ENCODE measurements at regions not wholly inside any gene's neighbourhood (a gene's known extent, or its start where the extent isn't known, plus 50 kb on each side); places are given as distances from the start of the nearest gene placed in this dataset.

DNA sequence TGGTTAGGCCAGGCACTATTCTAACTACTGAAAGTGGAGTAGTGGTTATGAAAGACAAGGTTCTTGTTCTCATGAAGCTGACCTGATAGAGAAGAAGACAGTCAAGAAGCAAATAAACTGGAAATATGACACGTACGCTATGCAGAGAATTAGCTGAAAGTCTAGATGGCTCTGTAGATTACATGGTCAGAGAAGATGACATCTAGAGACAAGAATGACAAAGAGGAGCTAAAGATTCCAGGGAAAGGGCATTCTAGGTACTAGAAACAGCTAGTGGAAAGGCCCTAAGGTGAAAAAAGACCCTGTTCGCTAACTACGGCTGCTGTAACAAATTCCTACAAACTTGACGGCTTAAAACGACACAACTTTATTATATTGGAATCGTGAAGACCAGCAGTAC, 68.0 kb upstream of the NRIP1 start:
- no peaks in the 10 kb centered on the region for H3K27me3 ChIP-seq (ENCODE audit: control insufficient read depth, insufficient read depth, low read length)
- no peak overlapping the region for H3K27ac ChIP-seq (ENCODE audit: low read length)
- peaks cover 4% of the 10 kb centered on the region for H3K4me1 ChIP-seq (ENCODE audit: control insufficient read depth, insufficient read depth, low read length)
- H3K4me3 ChIP-seq (ENCODE audit: low read length), result no peak overlapping the region
- WGBS (ENCODE audit: insufficient coverage, low lambda C conversion rate), result 97% methylated on average over 6 of the region's 7 CpGs
- DNase-seq, result no peak
- H3K36me3 ChIP-seq (ENCODE audit: control insufficient read depth, insufficient read depth, low read length), result no peaks in the 10 kb centered on the region
- H3K9me3 ChIP-seq (ENCODE audit: control insufficient read depth, low read depth, low read length), result no peaks in the 10 kb centered on the region

DNA sequence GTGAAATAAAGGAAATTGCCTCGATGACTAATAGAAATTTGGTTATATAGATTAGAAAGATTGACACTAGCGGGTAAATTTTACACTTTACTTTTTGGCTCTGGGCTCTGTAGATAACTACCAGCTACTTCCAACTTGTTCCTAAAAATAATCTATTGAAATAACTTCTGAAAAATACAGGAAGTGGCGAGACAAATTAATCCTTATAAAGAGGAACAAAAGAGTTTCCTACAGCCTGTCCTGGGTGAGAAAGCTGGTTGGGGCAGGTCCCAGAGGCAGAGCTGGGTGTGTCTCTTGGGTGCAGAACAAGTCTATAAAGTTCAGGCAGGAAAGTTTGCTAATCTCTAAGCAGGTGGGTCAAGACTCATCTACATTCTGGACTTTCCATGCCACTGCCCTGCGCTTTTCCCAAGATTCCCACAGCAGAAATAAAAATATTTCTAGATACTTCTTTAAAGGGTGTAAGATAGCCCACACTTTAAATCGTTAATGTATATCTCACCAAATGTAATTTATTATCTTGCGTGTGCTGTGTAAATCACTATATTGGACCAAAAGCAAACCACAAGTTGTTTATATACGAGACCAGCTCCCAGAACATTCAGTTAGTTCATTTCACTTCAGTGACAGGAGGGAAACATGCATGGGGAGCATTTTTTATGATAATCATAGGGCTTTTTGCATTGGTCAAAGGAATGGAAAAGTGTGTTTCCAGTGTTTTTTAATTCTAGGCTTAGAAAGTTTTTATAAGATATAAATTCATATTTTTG, 70.1 kb upstream of the NRIP1 start:
- Histone ChIP-seq H3K36me3 (ENCODE audit: control insufficient read depth, insufficient read depth, low read length) (no peaks in the 10 kb centered on the region), H3K4me1 (ENCODE audit: control insufficient read depth, insufficient read depth, low read length) (peaks cover 22% of the 10 kb centered on the region), H3K4me3 (ENCODE audit: low read length) (no peak overlapping the region), H3K27ac (ENCODE audit: low read length) (no peak overlapping the region), H3K27me3 (ENCODE audit: control insufficient read depth, insufficient read depth, low read length) (no peaks in the 10 kb centered on the region), H3K9me3 (ENCODE audit: control insufficient read depth, low read depth, low read length) (no peaks in the 10 kb centered on the region)
- DNase-seq, result peak in 1 of 2 donors; percentile 27
- 67% methylated on average over 2 of the region's 7 CpGs for WGBS (ENCODE audit: insufficient coverage, low lambda C conversion rate)

DNA sequence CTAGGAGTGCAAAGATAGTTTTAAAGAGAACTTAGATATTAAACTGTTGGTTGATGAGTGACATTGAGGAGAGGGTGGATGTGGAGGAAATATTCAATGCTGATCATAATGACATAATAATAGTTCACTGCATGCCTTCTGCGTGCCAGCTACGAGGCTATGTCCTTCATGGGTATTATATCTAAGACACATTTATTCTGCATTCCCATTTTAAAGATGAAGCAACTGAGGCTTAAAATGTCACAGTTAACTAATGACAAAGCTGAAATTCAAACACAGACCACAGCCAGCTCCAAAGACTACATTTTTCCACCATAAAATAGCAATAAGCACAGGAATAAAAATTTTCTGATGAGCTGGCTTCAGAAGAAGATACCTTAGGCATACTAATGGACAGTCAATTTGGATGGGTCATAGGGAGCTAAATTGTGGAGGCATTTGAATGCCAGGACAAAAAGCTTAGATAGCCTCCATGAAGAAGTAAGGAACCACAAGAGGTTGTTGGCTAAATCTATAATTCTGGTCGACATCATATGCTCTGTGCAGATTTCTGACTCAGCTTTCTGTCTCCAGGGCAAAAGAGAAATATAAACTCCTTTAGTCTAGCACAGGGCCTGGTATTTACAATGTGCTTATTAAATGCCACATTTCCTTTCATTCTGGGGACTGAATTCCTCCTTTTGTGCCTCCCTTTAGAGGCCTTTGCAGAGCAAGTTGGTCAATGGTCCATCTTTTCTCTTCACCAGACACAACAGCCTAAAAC, 71.2 kb upstream of the NRIP1 start:
- no peaks in the 10 kb centered on the region for H3K36me3 ChIP-seq (ENCODE audit: control insufficient read depth, insufficient read depth, low read length)
- no peaks in the 10 kb centered on the region for H3K27me3 ChIP-seq (ENCODE audit: control insufficient read depth, insufficient read depth, low read length)
- H3K9me3 ChIP-seq (ENCODE audit: control insufficient read depth, low read depth, low read length), result no peaks in the 10 kb centered on the region
- peaks cover 26% of the 10 kb centered on the region for H3K4me1 ChIP-seq (ENCODE audit: control insufficient read depth, insufficient read depth, low read length)
- DNase-seq, result no peak
- H3K4me3 ChIP-seq (ENCODE audit: low read length), result no peak overlapping the region
- no peak overlapping the region for H3K27ac ChIP-seq (ENCODE audit: low read length)
- no CpG with 5 or more reads among the region's 3 CpGs for WGBS (ENCODE audit: insufficient coverage, low lambda C conversion rate)

DNA sequence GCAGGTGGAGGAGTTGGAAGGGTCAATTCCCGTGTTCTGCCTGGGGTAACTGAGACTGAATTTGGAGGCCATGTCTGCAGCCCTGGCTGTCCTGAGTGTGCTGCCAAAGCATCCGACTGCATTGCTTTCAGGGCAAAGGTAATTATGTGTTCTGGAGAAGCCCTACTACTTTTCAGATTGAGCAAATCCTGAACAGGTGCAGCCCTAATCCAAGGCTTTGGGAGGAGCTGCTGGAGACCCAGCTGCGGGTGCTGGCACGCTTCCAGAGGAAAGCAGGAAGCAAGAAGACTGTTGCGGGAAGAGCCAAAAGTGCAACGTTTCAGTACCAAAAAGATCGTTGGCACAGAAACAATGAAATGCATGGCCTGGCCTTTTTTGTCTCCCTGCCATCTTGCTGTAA, 73.7 kb upstream of the NRIP1 start:
- Histone ChIP-seq H3K4me3 (ENCODE audit: low read length) (no peak overlapping the region), H3K27ac (ENCODE audit: low read length) (no peak overlapping the region)

DNA sequence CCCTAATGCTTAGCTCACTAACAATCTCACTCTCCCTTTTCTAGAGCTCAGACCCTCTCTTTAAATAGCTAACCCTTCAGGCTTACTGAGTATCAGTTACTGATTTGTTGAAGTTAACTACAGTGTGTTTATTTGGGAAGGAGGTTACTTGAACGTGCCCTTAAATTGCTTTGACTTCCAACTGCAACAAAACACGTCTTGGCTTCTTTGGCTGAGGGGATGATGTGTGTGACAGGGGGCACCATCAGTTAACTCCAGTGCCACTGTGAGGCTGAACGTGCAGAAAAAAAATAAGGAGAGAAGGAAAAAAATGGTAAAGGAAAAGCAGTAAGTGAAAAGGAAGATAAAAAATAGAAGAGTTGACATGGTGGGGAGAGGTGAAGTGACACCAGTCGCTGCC, 75.1 kb upstream of the NRIP1 start:
- Histone ChIP-seq H3K27me3 (ENCODE audit: control insufficient read depth, insufficient read depth, low read length) (no peaks in the 10 kb centered on the region), H3K4me3 (ENCODE audit: low read length) (no peak overlapping the region), H3K9me3 (ENCODE audit: control insufficient read depth, low read depth, low read length) (no peaks in the 10 kb centered on the region), H3K4me1 (ENCODE audit: control insufficient read depth, insufficient read depth, low read length) (peaks cover 37% of the 10 kb centered on the region), H3K27ac (ENCODE audit: low read length) (peak overlapping the region; percentile 77), H3K36me3 (ENCODE audit: control insufficient read depth, insufficient read depth, low read length) (no peaks in the 10 kb centered on the region)
- WGBS (ENCODE audit: insufficient coverage, low lambda C conversion rate), result 16% methylated on average over 2 of the region's 4 CpGs
- no peak for DNase-seq

More for the DNA sequence above, 73.7 kb upstream of the NRIP1 start:
- no peaks in the 10 kb centered on the region for H3K27me3 ChIP-seq (ENCODE audit: control insufficient read depth, insufficient read depth, low read length)
- no peaks in the 10 kb centered on the region for H3K36me3 ChIP-seq (ENCODE audit: control insufficient read depth, insufficient read depth, low read length)
- H3K9me3 ChIP-seq (ENCODE audit: control insufficient read depth, low read depth, low read length), result no peaks in the 10 kb centered on the region
- peak in 1 of 2 donors; percentile 44 for DNase-seq
- WGBS (ENCODE audit: insufficient coverage, low lambda C conversion rate), result no CpG with 5 or more reads among the region's 7 CpGs
- H3K4me1 ChIP-seq (ENCODE audit: control insufficient read depth, insufficient read depth, low read length), result peaks cover 37% of the 10 kb centered on the region

DNA sequence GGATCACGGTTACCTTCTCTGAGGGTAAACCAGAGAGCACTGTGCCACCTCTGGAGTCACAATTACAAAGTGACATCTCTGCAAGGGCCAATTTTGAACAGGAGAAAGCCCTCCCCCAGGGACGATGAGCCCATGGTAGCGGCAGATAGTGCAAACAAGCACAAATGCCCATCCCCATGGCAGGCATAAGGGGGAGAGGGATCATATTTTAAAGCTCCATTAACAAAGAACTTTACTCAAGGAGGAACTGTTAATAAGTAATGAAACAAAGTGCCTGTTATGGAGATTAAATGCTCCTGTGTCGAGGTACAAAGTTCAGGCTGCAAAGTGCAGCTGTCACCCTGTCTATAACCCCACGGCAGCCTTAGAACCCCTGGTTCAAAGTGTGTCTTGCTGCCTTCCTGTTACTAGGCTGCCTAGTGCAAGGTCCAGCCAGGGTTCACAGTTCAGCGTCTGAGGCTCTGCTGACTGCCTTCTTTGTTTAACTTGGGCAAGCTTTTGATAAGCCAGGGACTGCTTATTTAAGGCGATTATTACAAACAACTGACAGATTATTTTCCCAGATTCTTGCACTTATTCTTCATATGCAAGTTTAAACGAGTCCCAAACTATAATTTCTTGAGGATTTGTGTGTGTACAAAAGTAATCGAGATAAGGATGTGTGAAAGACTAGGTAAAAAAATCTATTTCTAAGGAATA, 75.7 kb upstream of the NRIP1 start:
- Histone ChIP-seq H3K4me1 (ENCODE audit: control insufficient read depth, insufficient read depth, low read length) (peaks cover 37% of the 10 kb centered on the region), H3K9me3 (ENCODE audit: control insufficient read depth, low read depth, low read length) (no peaks in the 10 kb centered on the region), H3K36me3 (ENCODE audit: control insufficient read depth, insufficient read depth, low read length) (no peaks in the 10 kb centered on the region), H3K27ac (ENCODE audit: low read length) (peak overlapping the region; percentile 86), H3K4me3 (ENCODE audit: low read length) (no peak overlapping the region), H3K27me3 (ENCODE audit: control insufficient read depth, insufficient read depth, low read length) (no peaks in the 10 kb centered on the region)
- DNase-seq, result peak; percentile 97 to 99
- 19% methylated on average over 3 of the region's 9 CpGs for WGBS (ENCODE audit: insufficient coverage, low lambda C conversion rate)

DNA sequence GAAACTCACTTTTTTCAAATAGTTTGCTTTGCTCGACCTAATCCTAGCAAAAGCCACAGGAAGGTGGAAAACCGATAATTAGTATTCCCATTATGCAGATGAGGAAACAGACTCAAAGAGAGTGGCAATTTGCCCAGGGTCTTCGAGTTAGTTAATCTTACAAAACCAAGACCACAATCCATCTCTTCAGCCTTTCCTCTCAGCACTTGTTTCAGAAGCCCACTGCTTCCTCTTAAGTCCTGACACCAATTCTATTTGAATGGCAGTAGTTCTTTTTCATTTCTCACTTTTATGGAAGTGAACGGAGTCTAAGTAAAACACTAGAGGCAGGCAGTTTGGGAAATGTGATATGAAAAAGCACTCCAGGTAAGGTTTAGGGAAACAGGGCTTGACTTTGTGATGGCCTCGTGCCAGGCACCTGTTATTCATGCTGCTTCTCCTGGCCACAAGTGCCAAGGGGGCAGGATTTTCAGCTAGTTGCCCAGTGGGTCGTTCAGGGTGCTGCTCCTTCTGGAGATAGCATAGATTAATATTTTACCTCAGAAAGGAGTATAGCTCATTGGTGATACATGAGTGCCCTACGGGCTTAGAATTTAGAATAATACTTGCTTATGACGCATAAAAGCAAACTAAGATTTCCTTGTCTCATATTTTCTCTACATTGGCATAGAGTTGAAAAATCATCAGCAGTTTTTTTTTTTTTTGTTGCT, 76.6 kb upstream of the NRIP1 start:
- no peaks in the 10 kb centered on the region for H3K9me3 ChIP-seq (ENCODE audit: control insufficient read depth, low read depth, low read length)
- no peaks in the 10 kb centered on the region for H3K36me3 ChIP-seq (ENCODE audit: control insufficient read depth, insufficient read depth, low read length)
- H3K27me3 ChIP-seq (ENCODE audit: control insufficient read depth, insufficient read depth, low read length), result no peaks in the 10 kb centered on the region
- WGBS (ENCODE audit: insufficient coverage, low lambda C conversion rate), result 58% methylated on average over 4 of the region's 8 CpGs
- H3K4me3 ChIP-seq (ENCODE audit: low read length), result no peak overlapping the region
- H3K4me1 ChIP-seq (ENCODE audit: control insufficient read depth, insufficient read depth, low read length), result peaks cover 37% of the 10 kb centered on the region
- H3K27ac ChIP-seq (ENCODE audit: low read length), result peak overlapping the region; percentile 86
- DNase-seq, result peak in 1 of 2 donors; percentile 56

DNA sequence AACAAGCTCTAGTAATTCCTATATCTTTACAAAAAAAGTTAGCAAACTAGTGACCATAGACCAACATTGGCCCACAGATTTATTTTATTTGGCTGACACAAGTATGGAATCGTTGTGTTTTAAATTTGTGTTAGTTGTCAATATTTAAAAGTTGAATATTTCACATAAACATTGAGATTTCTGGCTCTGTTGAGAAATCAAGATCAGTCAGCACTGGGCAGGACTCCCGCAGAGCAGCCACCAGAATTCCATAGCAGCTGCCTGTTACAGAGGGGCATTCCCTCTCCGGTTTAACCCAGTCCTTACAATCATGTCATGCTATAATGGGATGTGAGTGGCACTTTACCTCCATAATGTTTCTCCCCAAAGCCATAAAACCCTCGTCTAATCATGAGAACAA, 79.2 kb upstream of the NRIP1 start:
- no peaks in the 10 kb centered on the region for H3K36me3 ChIP-seq (ENCODE audit: control insufficient read depth, insufficient read depth, low read length)
- DNase-seq, result no peak
- no peaks in the 10 kb centered on the region for H3K27me3 ChIP-seq (ENCODE audit: control insufficient read depth, insufficient read depth, low read length)
- WGBS (ENCODE audit: insufficient coverage, low lambda C conversion rate), result no CpG with 5 or more reads among the region's 4 CpGs
- H3K9me3 ChIP-seq (ENCODE audit: control insufficient read depth, low read depth, low read length), result no peaks in the 10 kb centered on the region
- no peak overlapping the region for H3K27ac ChIP-seq (ENCODE audit: low read length)
- H3K4me3 ChIP-seq (ENCODE audit: low read length), result no peak overlapping the region
- H3K4me1 ChIP-seq (ENCODE audit: control insufficient read depth, insufficient read depth, low read length), result peaks cover 27% of the 10 kb centered on the region

DNA sequence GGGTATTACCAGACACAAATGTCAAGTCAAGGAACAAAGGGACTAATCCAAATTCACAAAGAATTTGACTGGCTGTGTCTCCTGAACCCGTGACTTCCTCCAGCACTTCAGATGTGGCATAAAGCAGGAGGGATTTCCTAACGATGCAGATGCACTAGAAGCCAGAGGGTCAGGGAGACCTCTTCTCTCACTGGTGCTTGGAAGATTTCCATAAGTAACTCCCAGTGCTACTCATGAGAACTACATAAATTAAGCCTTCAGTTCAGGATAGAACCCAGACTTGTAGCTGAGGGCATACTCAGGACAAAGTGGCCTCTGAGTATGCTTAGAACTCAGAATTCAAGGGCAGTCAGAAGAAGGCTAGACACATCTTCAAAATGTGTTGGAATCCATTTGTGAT, 83.6 kb upstream of the NRIP1 start:
- Histone ChIP-seq H3K4me3 (ENCODE audit: low read length) (no peak overlapping the region), H3K27me3 (ENCODE audit: control insufficient read depth, insufficient read depth, low read length) (no peaks in the 10 kb centered on the region), H3K36me3 (ENCODE audit: control insufficient read depth, insufficient read depth, low read length) (no peaks in the 10 kb centered on the region), H3K9me3 (ENCODE audit: control insufficient read depth, low read depth, low read length) (no peaks in the 10 kb centered on the region), H3K27ac (ENCODE audit: low read length) (no peak overlapping the region), H3K4me1 (ENCODE audit: control insufficient read depth, insufficient read depth, low read length) (peaks cover 9% of the 10 kb centered on the region)
- no CpG with 5 or more reads among the region's 2 CpGs for WGBS (ENCODE audit: insufficient coverage, low lambda C conversion rate)
- no peak for DNase-seq
